ENCODE measurements at regions not wholly inside any gene's neighbourhood (a gene's known extent, or its start where the extent isn't known, plus 50 kb on each side); places are given as distances from the start of the nearest gene placed in this dataset.

GRCh38 chr11:112380464-112380863, 119.8 kb upstream of the PLET1 start:
- Histone ChIP-seq H3K9ac (replicated peaks in 1 of 4; ENCODE audit: extremely low read depth in 1 of 4, low read depth in 3 of 4, low read length in 3 of 4) (no peak overlapping the region), H3K14ac (ENCODE audit: insufficient read length) (no peak overlapping the region), H2BK120ac (replicated peaks; ENCODE audit: low read depth, low read length) (no peak overlapping the region), H4K91ac (replicated peaks; ENCODE audit: insufficient read length, low read length) (no peak overlapping the region), H3K27ac (ENCODE audit: low read depth, low read length) (no peak overlapping the region), H2BK12ac (ENCODE audit: low read depth, low read length) (no peak overlapping the region), H3K56ac (replicated peaks; ENCODE audit: insufficient read length, low read depth, low read length) (no peak overlapping the region), H3K27me3 (replicated peaks in 1 of 4; ENCODE audit: control insufficient read depth in 3 of 4, extremely low read depth in 1 of 4, insufficient read depth in 3 of 4, low read length in 3 of 4) (no peaks in the 10 kb centered on the region), H2AFZ (ENCODE audit: low read length) (no peak overlapping the region), H4K5ac (ENCODE audit: insufficient read length, low read depth, low read length) (no peak overlapping the region), H2BK5ac (ENCODE audit: low read depth, low read length) (no peak overlapping the region), H3K23me2 (ENCODE audit: low read depth, low read length) (no peaks in the 10 kb centered on the region; the same call in 1 of the 2 replicates), H4K20me1 (replicated peaks in 1 of 2; ENCODE audit: control insufficient read depth in 1 of 2, insufficient read depth in 2 of 2, low read length in 2 of 2) (no peaks in the 10 kb centered on the region), H3K4me3 (ENCODE audit: extremely low read depth in 1 of 4, insufficient read depth in 2 of 4, low read depth in 3 of 4, low read length in 4 of 4) (no peak overlapping the region), H3K9me3 (ENCODE audit: insufficient read depth in 2 of 2, low read depth in 1 of 2, low read length in 1 of 2) (no peaks in the 10 kb centered on the region), H3K4ac (replicated peaks; ENCODE audit: insufficient read length, low read depth, low read length) (no peak overlapping the region), H3K4me1 (replicated peaks in 1 of 4; ENCODE audit: control insufficient read depth in 3 of 4, insufficient read depth in 4 of 4, low read length in 3 of 4) (peaks cover 0 to 3% (median 0%) of the 10 kb centered on the region in 4 experiments; a peak in 2 of 7 replicates), H4K8ac (ENCODE audit: extremely low read depth, insufficient read depth, low read length) (no peak overlapping the region), H2BK15ac (ENCODE audit: low read length) (no peak overlapping the region), H2AK5ac (ENCODE audit: low read depth, low read length) (no peak overlapping the region), H3K79me2 (ENCODE audit: control insufficient read depth in 1 of 2, insufficient read depth in 2 of 2, low read length in 2 of 2) (no peaks in the 10 kb centered on the region), H3K79me1 (ENCODE audit: low read depth, low read length) (no peaks in the 10 kb centered on the region), H3K36me3 (ENCODE audit: control insufficient read depth in 2 of 4, insufficient read depth in 4 of 4, low read length in 3 of 4) (no peaks in the 10 kb centered on the region), H3K4me2 (ENCODE audit: insufficient read depth in 1 of 2, low read depth in 2 of 2, low read length in 2 of 2) (no peak overlapping the region), H3K18ac (ENCODE audit: extremely low read depth, low read length) (no peak overlapping the region), H3K23ac (ENCODE audit: insufficient read length) (no peak overlapping the region), H2BK20ac (ENCODE audit: low read length) (no peak overlapping the region)
- DNase-seq (ENCODE audit: low read depth in 1 of 2, low spot score in 2 of 2) (no peak), FAIRE-seq (no peak)
- ChIA-PET POLR2A (ENCODE audit: partially characterized antibody) (interaction anchor here (0.6 to 1.4 kb wide), 2 partner anchors 13 to 17 kb away, joined by 4 read pairs; no protein-coding TSS in a partner anchor), CTCF (ENCODE audit: partially characterized antibody) (interaction anchor here (0.5 to 1.1 kb wide), 4 partner anchors 23 to 92 kb away, joined by 3 read pairs; no protein-coding TSS in a partner anchor)
- WGBS, 2 experiments (ENCODE audit: extremely low coverage in 1 of 2, insufficient coverage in 1 of 2, insufficient read length in 1 of 2, insufficient replicate concordance in 2 of 2, low coverage in 1 of 2, low lambda C conversion rate in 2 of 2, missing lambda C conversion rate in 1 of 2), result 95% methylated on average over 9 of the region's 9 CpGs; no CpG with 5 or more reads in 1 of the 2 experiments
- no peak for TF ChIP-seq RNF2 (IDR thresholded peaks at IDR 0.05; ENCODE audit: borderline replicate concordance, low read depth, low read length, missing control alignments, poor library complexity, severe bottlenecking)
- no peak for TF ChIP-seq JUN (IDR thresholded peaks at IDR 0.05; ENCODE audit: low read depth, low read length)
- no peak for TF ChIP-seq FOSL1 (IDR thresholded peaks at IDR 0.05; ENCODE audit: insufficient read depth, low read depth, low read length)
- TF ChIP-seq KDM1A (IDR thresholded peaks at IDR 0.05; ENCODE audit: borderline replicate concordance, low read length), result no peak
- TF ChIP-seq SUZ12 (IDR thresholded peaks at IDR 0.05; ENCODE audit: low read length), result no peak

All from H1 (cell line).